ENCODE measurements at regions not wholly inside any gene's neighbourhood (a gene's known extent, or its start where the extent isn't known, plus 50 kb on each side); places are given as distances from the start of the nearest gene placed in this dataset.
"Not testable (repeated sequence)": the region's sequence is repeated elsewhere in the genome, so short reads cannot be mapped to it uniquely, and the experiment has no call there.

GRCh38 chr1:148432318-148432717, 50.8 kb downstream of the PPIAL4G start:
- POLR2A ChIA-PET; H3K27ac ChIP-seq (ENCODE audit: extremely low read depth, low read depth, low read length); H3K79me2 ChIP-seq (ENCODE audit: control insufficient read depth, insufficient read depth, low read length); H3K9me1 ChIP-seq (ENCODE audit: control insufficient read depth, insufficient read depth, low read length); H3K36me3 ChIP-seq (ENCODE audit: control insufficient read depth, insufficient read depth, low read length); H3K9ac ChIP-seq (ENCODE audit: insufficient read depth in 1 of 2, low read depth in 2 of 2, low read length in 2 of 2); CTCF ChIA-PET (ENCODE audit: low intra/inter-chr PET ratio); ATAC-seq; FAIRE-seq; H3K4me3 ChIP-seq; BruUV-seq (replicated peaks); H4K20me1 ChIP-seq (replicated peaks; ENCODE audit: control insufficient read depth, insufficient read depth, low read length); H2AFZ ChIP-seq (ENCODE audit: low read depth, low read length); H3K4me1 ChIP-seq (replicated peaks in 1 of 2; ENCODE audit: control insufficient read depth in 2 of 2, insufficient read depth in 2 of 2, low read length in 2 of 2); H3K4me2 ChIP-seq (ENCODE audit: insufficient read depth, low read length); H3K9me3 ChIP-seq (replicated peaks; ENCODE audit: control insufficient read depth, insufficient read depth, low read depth, low read length); DNase-seq (ENCODE audit: extremely low read depth in 1 of 4, low spot score in 3 of 4); TF ChIP-seq CEBPG (CRISPR knock-in tag; IDR thresholded peaks at IDR 0.05): not testable (repeated sequence)
- intact Hi-C loops (cut with micrococcal nuclease), result loop anchor here (10.0 kb wide), 1 partner anchor 58 kb away; no protein-coding TSS in a partner anchor
- H3K27me3 ChIP-seq (ENCODE audit: control insufficient read depth in 2 of 2, insufficient read depth in 2 of 2, low read length in 2 of 2), result peaks cover 7 to 10% of the 10 kb centered on the region in 2 experiments; a peak in 3 of 5 replicates
- in situ Hi-C loops (cut with MboI), result loop anchor here (25.0 kb wide), 1 partner anchor 755 kb away; no protein-coding TSS in a partner anchor
- 0 out of 4 replicates have a peak, but pooled peaks have one; percentile 20 to 30 for TF ChIP-seq CEBPG (tag; conservative IDR thresholded peaks at IDR 0.05 in 1 of 2, IDR thresholded peaks at IDR 0.05 in 1 of 2)
- peak; percentile 76; the same call in 1 of the 2 replicates for TF ChIP-seq ZNF766 (CRISPR knock-in tag; conservative IDR thresholded peaks at IDR 0.05)
- TF ChIP-seq, protein P1, sequence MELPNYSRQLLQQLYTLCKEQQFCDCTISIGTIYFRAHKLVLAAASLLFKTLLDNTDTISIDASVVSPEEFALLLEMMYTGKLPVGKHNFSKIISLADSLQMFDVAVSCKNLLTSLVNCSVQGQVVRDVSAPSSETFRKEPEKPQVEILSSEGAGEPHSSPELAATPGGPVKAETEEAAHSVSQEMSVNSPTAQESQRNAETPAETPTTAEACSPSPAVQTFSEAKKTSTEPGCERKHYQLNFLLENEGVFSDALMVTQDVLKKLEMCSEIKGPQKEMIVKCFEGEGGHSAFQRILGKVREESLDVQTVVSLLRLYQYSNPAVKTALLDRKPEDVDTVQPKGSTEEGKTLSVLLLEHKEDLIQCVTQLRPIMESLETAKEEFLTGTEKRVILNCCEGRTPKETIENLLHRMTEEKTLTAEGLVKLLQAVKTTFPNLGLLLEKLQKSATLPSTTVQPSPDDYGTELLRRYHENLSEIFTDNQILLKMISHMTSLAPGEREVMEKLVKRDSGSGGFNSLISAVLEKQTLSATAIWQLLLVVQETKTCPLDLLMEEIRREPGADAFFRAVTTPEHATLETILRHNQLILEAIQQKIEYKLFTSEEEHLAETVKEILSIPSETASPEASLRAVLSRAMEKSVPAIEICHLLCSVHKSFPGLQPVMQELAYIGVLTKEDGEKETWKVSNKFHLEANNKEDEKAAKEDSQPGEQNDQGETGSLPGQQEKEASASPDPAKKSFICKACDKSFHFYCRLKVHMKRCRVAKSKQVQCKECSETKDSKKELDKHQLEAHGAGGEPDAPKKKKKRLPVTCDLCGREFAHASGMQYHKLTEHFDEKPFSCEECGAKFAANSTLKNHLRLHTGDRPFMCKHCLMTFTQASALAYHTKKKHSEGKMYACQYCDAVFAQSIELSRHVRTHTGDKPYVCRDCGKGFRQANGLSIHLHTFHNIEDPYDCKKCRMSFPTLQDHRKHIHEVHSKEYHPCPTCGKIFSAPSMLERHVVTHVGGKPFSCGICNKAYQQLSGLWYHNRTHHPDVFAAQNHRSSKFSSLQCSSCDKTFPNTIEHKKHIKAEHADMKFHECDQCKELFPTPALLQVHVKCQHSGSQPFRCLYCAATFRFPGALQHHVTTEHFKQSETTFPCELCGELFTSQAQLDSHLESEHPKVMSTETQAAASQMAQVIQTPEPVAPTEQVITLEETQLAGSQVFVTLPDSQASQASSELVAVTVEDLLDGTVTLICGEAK (IDR thresholded peaks at IDR 0.05), result peak; percentile 69
- TF ChIP-seq, protein P1 (CRISPR knock-in tag; IDR thresholded peaks at IDR 0.05), result not testable (repeated sequence)
- 0% methylated on average over 2 of the region's 2 CpGs for WGBS (ENCODE audit: insufficient coverage, low coverage, missing lambda C conversion rate)

DNA sequence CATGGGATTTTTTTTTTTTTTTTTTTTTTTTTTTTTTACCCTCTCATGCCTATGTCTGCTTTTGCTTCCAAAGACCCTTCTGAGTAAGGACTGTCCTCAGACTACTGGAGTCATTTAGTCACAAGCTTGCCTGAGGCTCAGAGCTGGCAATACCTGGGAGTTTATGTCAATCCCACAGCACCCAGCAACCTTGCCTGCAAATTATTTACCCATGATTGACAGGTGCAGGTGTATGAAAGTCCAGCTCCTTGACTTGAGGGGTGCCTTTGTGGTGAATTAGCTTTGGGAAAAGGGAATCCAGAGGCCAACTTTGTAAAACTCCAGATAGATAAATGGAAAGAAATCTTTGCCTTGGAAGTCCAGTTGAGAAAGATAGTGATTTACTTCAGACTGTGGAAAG, 53.2 kb downstream of the PPIAL4G start:
- H3K27me3 ChIP-seq (ENCODE audit: control insufficient read depth in 2 of 2, insufficient read depth in 2 of 2, low read length in 2 of 2); H3K4me2 ChIP-seq (ENCODE audit: insufficient read depth, low read length); ATAC-seq; H3K79me2 ChIP-seq (ENCODE audit: control insufficient read depth, insufficient read depth, low read length); H3K27ac ChIP-seq (ENCODE audit: extremely low read depth, low read depth, low read length); CTCF ChIA-PET (ENCODE audit: low intra/inter-chr PET ratio); BruUV-seq (replicated peaks); DNase-seq (ENCODE audit: extremely low read depth in 1 of 4, low spot score in 3 of 4); H3K9me1 ChIP-seq (ENCODE audit: control insufficient read depth, insufficient read depth, low read length); H3K9me3 ChIP-seq (replicated peaks; ENCODE audit: control insufficient read depth, insufficient read depth, low read depth, low read length); FAIRE-seq; H2AFZ ChIP-seq (ENCODE audit: low read depth, low read length); H3K4me3 ChIP-seq; H3K4me1 ChIP-seq (replicated peaks in 1 of 2; ENCODE audit: control insufficient read depth in 2 of 2, insufficient read depth in 2 of 2, low read length in 2 of 2); H3K36me3 ChIP-seq (ENCODE audit: control insufficient read depth, insufficient read depth, low read length); H4K20me1 ChIP-seq (replicated peaks; ENCODE audit: control insufficient read depth, insufficient read depth, low read length); H3K9ac ChIP-seq (ENCODE audit: insufficient read depth in 1 of 2, low read depth in 2 of 2, low read length in 2 of 2): not testable (repeated sequence)
- intact Hi-C loops (cut with micrococcal nuclease) (loop anchor here (10.0 kb wide), 1 partner anchor 55 kb away; no protein-coding TSS in a partner anchor), in situ Hi-C loops (cut with MboI) (loop anchor here (25.0 kb wide), 1 partner anchor 757 kb away; no protein-coding TSS in a partner anchor)
- POLR2A ChIA-PET, result interaction anchor here (0.6 kb wide), 1 partner anchor 47 kb away, joined by 4 read pairs; no protein-coding TSS in a partner anchor

All from K562 (cell line).